ENCODE measurements at regions not wholly inside any gene's neighbourhood (a gene's known extent, or its start where the extent isn't known, plus 50 kb on each side); places are given as distances from the start of the nearest gene placed in this dataset.

DNA sequence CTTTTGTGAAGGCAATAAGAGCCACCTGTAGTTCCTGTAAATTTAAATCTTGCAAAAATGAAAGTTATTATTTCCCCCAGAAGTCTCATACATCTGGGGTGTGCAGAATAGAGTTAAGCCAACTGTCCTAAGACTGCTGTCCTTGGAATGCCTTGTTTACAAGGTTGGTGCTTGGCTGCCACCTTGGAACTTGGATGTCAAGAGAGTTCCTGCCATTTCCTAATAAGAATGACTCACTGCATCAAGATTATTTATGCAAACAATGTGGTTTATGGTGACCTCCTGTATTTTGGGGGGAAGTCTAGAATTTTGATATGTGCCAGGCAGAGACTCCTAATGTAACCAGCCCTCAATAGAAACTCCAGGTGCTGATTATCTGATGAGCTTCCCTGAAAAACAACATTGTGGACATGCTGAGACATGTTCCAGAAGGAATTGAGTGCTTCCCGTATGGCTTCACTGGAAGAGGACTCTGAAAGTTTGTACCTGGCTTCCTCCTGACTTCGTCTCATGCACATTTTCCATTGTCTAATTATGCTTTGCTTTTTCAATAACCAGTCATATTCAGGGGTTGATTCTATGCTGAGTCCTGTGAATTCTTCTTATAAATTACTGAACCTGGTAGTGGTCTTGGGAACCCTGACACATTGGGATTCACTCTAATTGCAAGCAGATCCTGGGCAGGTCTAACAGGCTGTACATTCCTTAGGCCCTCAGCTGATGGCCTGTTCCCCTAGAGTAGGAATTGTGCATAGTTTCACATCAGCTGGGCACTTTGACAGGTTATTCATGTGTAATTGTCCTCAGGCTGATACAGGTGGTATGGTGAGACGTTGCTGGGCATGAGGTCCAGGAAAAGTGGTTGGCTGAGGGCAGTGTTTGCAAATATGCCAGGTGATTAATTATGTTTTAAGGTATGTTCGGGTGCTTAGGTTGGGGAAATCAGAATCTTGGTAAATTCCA, 1370.7 kb upstream of the TMEM132C start:
- Histone ChIP-seq H3K36me3 (no peaks in the 10 kb centered on the region), H3K27ac (no peak overlapping the region), H3K4me3 (no peak overlapping the region), H3K9me3 (ENCODE audit: low read depth) (no peaks in the 10 kb centered on the region), H3K27me3 (no peaks in the 10 kb centered on the region), H3K4me1 (ENCODE audit: low read depth) (no peaks in the 10 kb centered on the region)
- DNase-seq (ENCODE audit: low read depth in 1 of 2, low spot score in 1 of 2): no peak
- TF ChIP-seq, protein P1, sequence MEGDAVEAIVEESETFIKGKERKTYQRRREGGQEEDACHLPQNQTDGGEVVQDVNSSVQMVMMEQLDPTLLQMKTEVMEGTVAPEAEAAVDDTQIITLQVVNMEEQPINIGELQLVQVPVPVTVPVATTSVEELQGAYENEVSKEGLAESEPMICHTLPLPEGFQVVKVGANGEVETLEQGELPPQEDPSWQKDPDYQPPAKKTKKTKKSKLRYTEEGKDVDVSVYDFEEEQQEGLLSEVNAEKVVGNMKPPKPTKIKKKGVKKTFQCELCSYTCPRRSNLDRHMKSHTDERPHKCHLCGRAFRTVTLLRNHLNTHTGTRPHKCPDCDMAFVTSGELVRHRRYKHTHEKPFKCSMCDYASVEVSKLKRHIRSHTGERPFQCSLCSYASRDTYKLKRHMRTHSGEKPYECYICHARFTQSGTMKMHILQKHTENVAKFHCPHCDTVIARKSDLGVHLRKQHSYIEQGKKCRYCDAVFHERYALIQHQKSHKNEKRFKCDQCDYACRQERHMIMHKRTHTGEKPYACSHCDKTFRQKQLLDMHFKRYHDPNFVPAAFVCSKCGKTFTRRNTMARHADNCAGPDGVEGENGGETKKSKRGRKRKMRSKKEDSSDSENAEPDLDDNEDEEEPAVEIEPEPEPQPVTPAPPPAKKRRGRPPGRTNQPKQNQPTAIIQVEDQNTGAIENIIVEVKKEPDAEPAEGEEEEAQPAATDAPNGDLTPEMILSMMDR (IDR thresholded peaks at IDR 0.05; ENCODE audit: low read depth, low read length): no peak

DNA sequence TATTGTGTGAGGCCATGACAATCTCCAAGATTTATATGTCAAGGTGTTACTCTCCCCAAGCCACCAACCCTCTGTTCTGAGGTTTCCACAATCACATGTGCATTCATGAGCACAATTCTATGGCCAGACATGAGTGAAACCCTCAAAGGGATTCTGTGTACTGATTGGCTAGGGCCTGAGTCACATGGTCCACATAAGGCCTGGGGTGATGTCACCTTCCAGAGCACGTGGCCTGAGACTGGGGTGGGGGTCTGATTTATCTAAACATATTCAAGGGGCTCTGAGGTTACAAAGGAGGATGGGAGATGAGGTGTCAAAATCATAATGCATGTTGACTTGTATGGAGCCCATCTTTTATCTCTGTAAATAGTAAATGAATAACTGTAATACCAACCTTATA, 1369.9 kb upstream of the TMEM132C start:
- Histone ChIP-seq H3K27me3 (no peaks in the 10 kb centered on the region), H3K4me1 (ENCODE audit: low read depth) (no peaks in the 10 kb centered on the region), H3K36me3 (no peaks in the 10 kb centered on the region), H3K4me3 (no peak overlapping the region), H3K9me3 (ENCODE audit: low read depth) (no peaks in the 10 kb centered on the region), H3K27ac (no peak overlapping the region)
- no peak for DNase-seq (ENCODE audit: low read depth in 1 of 2, low spot score in 1 of 2)
- TF ChIP-seq, protein P1 (IDR thresholded peaks at IDR 0.05; ENCODE audit: low read depth, low read length): no peak

DNA sequence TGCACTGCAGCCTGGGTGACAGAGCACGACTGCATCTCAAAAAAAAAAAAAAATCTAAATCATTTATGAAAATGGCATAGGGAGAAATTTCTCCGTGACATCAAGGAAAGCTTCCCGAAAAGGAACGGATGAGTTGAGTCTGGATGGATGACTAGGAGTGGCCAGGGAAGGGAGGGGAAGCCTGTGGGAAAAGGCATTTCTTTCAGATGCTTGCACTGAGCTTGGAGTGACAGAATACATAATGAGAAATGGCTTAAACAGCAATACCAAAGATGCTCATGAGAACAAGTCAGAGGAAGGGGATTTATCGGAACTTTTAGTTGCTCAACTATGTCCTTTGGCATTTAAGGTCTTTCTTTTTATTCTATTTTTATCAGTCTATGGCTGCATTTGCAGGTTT, 1369.2 kb upstream of the TMEM132C start:
- Histone ChIP-seq H3K36me3 (no peaks in the 10 kb centered on the region), H3K4me1 (ENCODE audit: low read depth) (no peaks in the 10 kb centered on the region), H3K27me3 (no peaks in the 10 kb centered on the region), H3K27ac (no peak overlapping the region), H3K9me3 (ENCODE audit: low read depth) (no peaks in the 10 kb centered on the region), H3K4me3 (no peak overlapping the region)
- DNase-seq (ENCODE audit: low read depth in 1 of 2, low spot score in 1 of 2): no peak
- TF ChIP-seq, protein P1 (IDR thresholded peaks at IDR 0.05; ENCODE audit: low read depth, low read length): no peak

DNA sequence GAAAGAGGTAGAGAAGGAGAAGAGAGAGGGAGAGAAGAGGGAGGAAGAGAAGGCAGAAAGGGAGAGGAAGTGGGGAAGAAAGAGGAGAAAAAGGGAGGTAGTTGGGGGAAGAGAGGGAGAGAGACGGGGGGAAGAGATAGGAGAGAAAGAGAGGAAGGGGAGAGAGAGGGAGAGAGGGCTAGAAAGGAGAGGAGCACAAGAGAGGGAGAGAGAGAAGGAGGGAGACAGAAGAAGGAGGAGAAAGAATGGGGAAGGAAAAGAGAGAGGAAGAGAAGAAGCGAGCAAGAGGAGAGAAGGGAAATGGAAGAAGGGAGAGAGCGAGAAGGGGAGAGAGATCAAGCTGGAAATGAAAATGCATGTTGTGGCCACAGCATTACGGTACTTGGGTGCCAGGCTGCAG, 1368.4 kb upstream of the TMEM132C start:
- H3K27me3 ChIP-seq: no peaks in the 10 kb centered on the region
- H3K27ac ChIP-seq: no peak overlapping the region
- TF ChIP-seq, protein P1 (IDR thresholded peaks at IDR 0.05; ENCODE audit: low read depth, low read length): no peak
- H3K36me3 ChIP-seq: no peaks in the 10 kb centered on the region
- DNase-seq (ENCODE audit: low read depth in 1 of 2, low spot score in 1 of 2): no peak
- no peak overlapping the region for H3K4me3 ChIP-seq
- no peaks in the 10 kb centered on the region for H3K4me1 ChIP-seq (ENCODE audit: low read depth)
- no peaks in the 10 kb centered on the region for H3K9me3 ChIP-seq (ENCODE audit: low read depth)

DNA sequence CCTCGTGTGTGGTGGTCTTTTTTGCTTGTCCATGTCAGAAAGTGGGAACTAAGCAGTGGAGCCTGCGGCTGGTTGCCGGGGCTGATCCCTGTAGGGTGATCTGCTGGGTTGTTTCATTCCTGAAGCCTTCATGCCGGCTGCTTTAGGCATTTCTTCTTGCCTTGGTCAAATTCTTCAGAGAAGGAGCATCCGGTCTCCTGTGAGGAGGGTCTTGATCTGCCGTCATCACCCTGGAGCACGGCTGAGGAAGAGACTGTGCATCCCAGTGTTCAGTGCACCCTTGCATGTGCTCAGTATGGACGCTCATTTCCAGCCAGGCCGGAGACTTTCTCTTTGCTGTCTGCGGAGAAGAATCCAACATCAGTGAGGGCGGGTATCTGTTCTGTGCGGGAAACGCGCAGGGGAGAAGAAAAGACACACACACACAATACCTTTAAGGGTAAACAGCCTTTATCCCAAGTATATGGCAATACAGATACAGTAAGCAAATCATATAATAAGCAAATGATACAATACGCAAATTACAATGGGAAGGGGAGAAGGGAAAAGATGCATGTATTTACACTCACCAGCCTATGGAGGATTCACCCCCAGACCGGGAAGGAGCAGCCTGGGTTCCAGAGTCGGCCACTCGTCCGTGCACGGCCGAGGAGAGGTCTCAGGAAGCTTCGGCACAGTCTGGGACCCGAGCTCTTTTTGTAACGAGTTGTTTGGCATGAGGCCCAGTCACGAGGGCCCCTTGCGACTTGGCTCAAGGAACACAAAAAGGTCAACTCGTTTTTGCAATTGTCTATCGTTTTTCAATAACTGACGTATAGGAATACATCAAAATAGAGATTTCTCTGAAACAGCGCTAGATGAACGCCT, 1366.8 kb upstream of the TMEM132C start:
- DNase-seq (ENCODE audit: low read depth in 1 of 2, low spot score in 1 of 2): no peak
- Histone ChIP-seq H3K4me1 (ENCODE audit: low read depth) (no peaks in the 10 kb centered on the region), H3K9me3 (ENCODE audit: low read depth) (no peaks in the 10 kb centered on the region), H3K4me3 (no peak overlapping the region), H3K27me3 (no peaks in the 10 kb centered on the region), H3K27ac (no peak overlapping the region), H3K36me3 (no peaks in the 10 kb centered on the region)
- TF ChIP-seq, protein P1 (IDR thresholded peaks at IDR 0.05; ENCODE audit: low read depth, low read length): no peak
